ENCODE measurements at regions not wholly inside any gene's neighbourhood (a gene's known extent, or its start where the extent isn't known, plus 50 kb on each side); places are given as distances from the start of the nearest gene placed in this dataset.

DNA sequence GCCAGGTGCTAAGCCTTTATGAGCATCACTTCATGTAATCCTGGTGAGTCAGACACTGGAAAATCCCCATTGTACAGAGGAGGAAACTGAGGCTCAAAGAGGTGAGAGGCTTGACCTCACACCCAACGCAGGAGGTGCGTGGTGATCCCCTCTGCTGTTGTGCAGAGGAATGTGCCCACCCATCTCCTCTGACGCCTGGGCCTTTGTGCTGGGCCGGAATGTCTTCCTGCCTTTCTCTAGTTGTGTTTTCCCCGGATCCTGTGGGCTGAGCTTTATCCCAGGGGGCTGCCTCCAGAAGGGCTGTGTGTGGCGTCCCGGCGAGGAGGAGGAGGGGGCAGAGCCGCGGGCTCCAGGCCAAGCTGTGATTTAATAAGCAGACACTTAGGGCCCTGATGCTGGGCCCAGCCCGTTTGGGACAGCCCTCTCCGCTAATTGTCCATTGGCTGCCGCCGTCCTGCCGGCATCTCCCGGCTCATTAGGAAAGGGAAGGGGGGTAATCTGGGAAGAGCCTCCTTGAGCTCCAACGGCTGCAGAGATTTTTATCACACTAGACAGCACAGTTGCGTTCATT, 653.6 kb downstream of the MED13L start:
- DNase-seq: peak; percentile 14
- no peak overlapping the region for H3K27ac Mint-ChIP-seq

DNA sequence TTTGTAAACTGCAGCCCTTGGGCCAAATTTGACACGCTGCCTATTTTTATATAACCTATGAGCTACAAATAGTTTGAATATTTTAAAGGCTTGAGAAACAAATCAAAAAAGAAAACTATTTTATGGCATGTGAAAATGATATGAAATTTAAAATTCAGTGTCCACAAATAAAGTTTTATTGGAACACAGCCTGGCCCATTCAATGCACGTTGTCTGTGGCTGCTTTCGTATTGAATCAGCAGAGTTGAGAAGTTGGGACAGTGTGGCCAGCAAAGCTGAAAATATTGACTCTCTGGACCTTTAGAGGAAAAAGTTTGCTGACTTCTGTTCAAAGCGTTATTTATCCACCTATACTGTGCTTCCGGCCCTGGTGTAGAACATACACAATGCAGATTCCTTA, 654.2 kb downstream of the MED13L start:
- peaks cover 9% of the 10 kb centered on the region for H3K9me3 Mint-ChIP-seq
- DNase-seq: no peak
- H3K27me3 Mint-ChIP-seq (ENCODE audit: low read depth, poor library complexity): peaks cover 12% of the 10 kb centered on the region
- H3K27ac Mint-ChIP-seq: no peak overlapping the region
- H3K4me1 Mint-ChIP-seq: peaks cover 7% of the 10 kb centered on the region
- H3K36me3 Mint-ChIP-seq (ENCODE audit: low read depth): no peaks in the 10 kb centered on the region
- H3K4me3 Mint-ChIP-seq: no peak overlapping the region
- TF ChIP-seq, protein P1, sequence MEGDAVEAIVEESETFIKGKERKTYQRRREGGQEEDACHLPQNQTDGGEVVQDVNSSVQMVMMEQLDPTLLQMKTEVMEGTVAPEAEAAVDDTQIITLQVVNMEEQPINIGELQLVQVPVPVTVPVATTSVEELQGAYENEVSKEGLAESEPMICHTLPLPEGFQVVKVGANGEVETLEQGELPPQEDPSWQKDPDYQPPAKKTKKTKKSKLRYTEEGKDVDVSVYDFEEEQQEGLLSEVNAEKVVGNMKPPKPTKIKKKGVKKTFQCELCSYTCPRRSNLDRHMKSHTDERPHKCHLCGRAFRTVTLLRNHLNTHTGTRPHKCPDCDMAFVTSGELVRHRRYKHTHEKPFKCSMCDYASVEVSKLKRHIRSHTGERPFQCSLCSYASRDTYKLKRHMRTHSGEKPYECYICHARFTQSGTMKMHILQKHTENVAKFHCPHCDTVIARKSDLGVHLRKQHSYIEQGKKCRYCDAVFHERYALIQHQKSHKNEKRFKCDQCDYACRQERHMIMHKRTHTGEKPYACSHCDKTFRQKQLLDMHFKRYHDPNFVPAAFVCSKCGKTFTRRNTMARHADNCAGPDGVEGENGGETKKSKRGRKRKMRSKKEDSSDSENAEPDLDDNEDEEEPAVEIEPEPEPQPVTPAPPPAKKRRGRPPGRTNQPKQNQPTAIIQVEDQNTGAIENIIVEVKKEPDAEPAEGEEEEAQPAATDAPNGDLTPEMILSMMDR (IDR thresholded peaks at IDR 0.05): no peak

More for the DNA sequence above, 653.6 kb downstream of the MED13L start:
- H3K36me3 Mint-ChIP-seq (ENCODE audit: low read depth): no peaks in the 10 kb centered on the region
- peaks cover 9% of the 10 kb centered on the region for H3K9me3 Mint-ChIP-seq
- H3K4me3 Mint-ChIP-seq: no peak overlapping the region
- peaks cover 12% of the 10 kb centered on the region for H3K27me3 Mint-ChIP-seq (ENCODE audit: low read depth, poor library complexity)
- peaks cover 7% of the 10 kb centered on the region for H3K4me1 Mint-ChIP-seq
- TF ChIP-seq, protein P1 (IDR thresholded peaks at IDR 0.05): no peak

DNA sequence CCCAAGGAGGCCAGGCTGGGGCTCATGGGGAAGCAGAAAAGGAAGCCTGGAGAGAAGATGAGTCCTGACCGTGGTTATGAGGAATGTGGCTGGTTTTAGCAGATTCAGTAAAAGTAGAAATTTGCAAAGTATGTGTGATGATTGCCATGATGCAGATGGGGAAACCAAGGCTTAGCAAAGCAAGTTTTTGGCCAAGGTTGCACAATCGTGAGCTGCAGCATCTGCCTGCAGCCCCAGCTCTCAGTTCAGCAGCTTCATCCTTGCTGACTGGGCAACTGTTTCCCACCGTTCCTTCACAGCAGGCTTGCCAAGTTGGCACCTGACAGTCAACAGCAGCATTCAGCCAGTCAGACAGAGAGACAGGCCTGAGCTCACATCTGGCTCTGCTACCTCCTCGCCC, 656.7 kb downstream of the MED13L start:
- TF ChIP-seq, protein P1 (IDR thresholded peaks at IDR 0.05): no peak
- DNase-seq: no peak
- H3K9me3 Mint-ChIP-seq: peaks cover 5% of the 10 kb centered on the region
- peaks cover 13% of the 10 kb centered on the region for H3K27me3 Mint-ChIP-seq (ENCODE audit: low read depth, poor library complexity)
- H3K4me3 Mint-ChIP-seq: no peak overlapping the region
- no peaks in the 10 kb centered on the region for H3K36me3 Mint-ChIP-seq (ENCODE audit: low read depth)
- H3K4me1 Mint-ChIP-seq: peaks cover 7% of the 10 kb centered on the region
- no peak overlapping the region for H3K27ac Mint-ChIP-seq

DNA sequence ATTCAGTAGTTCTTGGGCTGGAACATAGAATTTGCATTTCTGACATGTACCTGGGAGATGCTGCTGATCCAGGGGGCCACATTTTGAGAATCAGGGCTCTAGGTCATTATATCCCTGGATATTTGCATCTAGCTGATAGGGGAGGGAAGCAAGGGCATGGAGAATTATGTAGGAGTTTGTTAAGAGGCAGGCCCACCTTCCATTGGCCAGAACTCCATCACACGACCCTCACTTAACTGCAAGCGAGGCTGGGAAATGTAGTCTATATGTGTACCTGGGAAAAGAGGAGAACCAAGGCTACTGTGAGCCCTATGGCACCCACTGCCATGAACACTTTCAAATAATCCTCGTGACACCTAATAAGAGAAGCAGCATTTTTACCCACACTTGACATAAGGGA, 657.6 kb downstream of the MED13L start:
- Mint-ChIP-seq H3K4me1 (peaks cover 7% of the 10 kb centered on the region), H3K4me3 (no peak overlapping the region), H3K27me3 (ENCODE audit: low read depth, poor library complexity) (peaks cover 16% of the 10 kb centered on the region)

DNA sequence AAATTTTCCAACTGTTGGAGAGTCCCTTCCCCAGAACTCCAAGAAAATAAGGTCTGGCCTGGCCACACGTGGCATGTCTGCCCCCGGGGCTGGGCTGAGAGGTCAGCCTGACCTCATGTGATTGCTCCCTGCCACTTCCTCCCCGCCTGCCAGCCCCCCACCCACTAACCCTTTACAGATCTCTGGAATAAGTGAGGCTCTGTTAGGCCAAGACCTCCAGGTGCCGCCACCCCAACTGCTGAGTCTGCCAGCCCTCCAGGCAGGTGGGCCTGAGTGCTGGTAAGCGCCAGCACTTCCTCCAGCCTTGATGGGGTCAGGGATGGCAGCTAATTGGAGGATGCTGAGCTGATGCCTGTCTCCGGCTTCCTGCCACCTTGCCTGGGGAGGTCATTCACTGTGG, 658.4 kb downstream of the MED13L start:
- no peaks in the 10 kb centered on the region for H3K36me3 Mint-ChIP-seq (ENCODE audit: low read depth)
- no peak for DNase-seq
- TF ChIP-seq, protein P1 (IDR thresholded peaks at IDR 0.05): no peak
- peaks cover under 1% of the 10 kb centered on the region for H3K9me3 Mint-ChIP-seq
- no peak overlapping the region for H3K27ac Mint-ChIP-seq
- no peak overlapping the region for H3K4me3 Mint-ChIP-seq
- peaks cover 6% of the 10 kb centered on the region for H3K4me1 Mint-ChIP-seq
- H3K27me3 Mint-ChIP-seq (ENCODE audit: low read depth, poor library complexity): peaks cover 16% of the 10 kb centered on the region

More for the DNA sequence above, 657.6 kb downstream of the MED13L start:
- H3K9me3 Mint-ChIP-seq: peaks cover 1% of the 10 kb centered on the region
- H3K27ac Mint-ChIP-seq: no peak overlapping the region
- TF ChIP-seq, protein P1 (IDR thresholded peaks at IDR 0.05): no peak
- DNase-seq: no peak
- no peaks in the 10 kb centered on the region for H3K36me3 Mint-ChIP-seq (ENCODE audit: low read depth)

DNA sequence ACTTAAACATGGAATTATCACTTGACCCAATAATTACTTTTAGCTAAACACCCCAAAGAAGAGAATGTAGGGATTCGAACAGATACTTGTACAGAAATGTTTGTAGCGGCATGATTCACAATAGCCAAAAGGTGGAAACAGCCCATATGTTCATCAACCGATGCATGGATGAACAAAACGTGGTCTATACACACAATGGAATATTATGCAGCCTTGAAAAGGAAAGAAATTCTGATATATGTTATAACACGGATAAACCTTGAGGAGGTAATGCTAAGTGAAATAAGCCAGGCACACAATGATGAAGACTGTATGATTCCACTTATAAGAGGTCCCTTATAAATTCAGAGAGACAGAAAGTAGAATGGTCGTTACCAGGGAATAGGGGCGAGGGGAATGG, 659.4 kb downstream of the MED13L start:
- no peak for DNase-seq
- TF ChIP-seq, protein P1 (IDR thresholded peaks at IDR 0.05): no peak
- H3K27ac Mint-ChIP-seq: no peak overlapping the region
- peaks cover 16% of the 10 kb centered on the region for H3K27me3 Mint-ChIP-seq (ENCODE audit: low read depth, poor library complexity)
- no peaks in the 10 kb centered on the region for H3K36me3 Mint-ChIP-seq (ENCODE audit: low read depth)
- H3K9me3 Mint-ChIP-seq: peaks cover 10% of the 10 kb centered on the region
- H3K4me1 Mint-ChIP-seq: no peaks in the 10 kb centered on the region
- no peak overlapping the region for H3K4me3 Mint-ChIP-seq

Measured in nephron progenitor cell (in vitro differentiated cells).